SK-N-MC (cell line): ENCODE measurements at regions not wholly inside any gene's neighbourhood (a gene's known extent, or its start where the extent isn't known, plus 50 kb on each side); places are given as distances from the start of the nearest gene placed in this dataset.

Experiments used
- EZH2 ChIP-seq: fragments of 200-600 bp; sonication (generic); IDR thresholded peaks from one replicate; pipeline ENCODE4 v1.6.1; 2017; ENCODE audit warnings: antibody characterized with exemption
- POLR2AphosphoS5 ChIP-seq: IDR thresholded peaks from 2 replicates; pipeline ENCODE4 v1.6.1; 2012; ENCODE audit warnings: mild to moderate bottlenecking, low read depth, low read length, borderline replicate concordance

DNA sequence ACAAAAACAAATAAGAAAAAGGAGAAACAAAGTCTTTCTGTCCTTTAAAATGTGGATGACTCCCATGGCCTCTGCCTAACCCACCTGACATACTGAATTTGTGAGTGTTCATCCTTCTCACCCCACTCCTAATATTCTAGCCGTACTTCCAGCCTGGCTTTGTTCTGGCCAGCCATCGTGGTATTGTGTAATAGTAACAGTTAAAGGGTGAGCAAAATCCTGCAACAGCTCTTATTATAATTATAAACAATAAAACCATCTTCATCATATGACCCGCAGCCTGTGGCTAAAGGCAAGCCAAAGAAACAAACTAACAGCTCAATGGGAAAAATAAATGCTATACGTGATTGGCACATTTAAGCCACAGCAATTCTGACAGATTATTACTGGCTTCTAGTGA lies 721.6 kb upstream of the TENM4 start:
- TF ChIP-seq POLR2AphosphoS5 (no peak), EZH2 (no peak)
